HG03460 (cell line): ENCODE measurements at regions not wholly inside any gene's neighbourhood (a gene's known extent, or its start where the extent isn't known, plus 50 kb on each side); places are given as distances from the start of the nearest gene placed in this dataset.
"Not testable (repeated sequence)": the region's sequence is repeated elsewhere in the genome, so short reads cannot be mapped to it uniquely, and the experiment has no call there.

Source experiments
- ATAC-seq: cut with Tn5 transposase; IDR thresholded peaks from one replicate; pipeline ENCODE4 v1.9.1; 2021; ENCODE audit not compliant: unreplicated experiment

DNA sequence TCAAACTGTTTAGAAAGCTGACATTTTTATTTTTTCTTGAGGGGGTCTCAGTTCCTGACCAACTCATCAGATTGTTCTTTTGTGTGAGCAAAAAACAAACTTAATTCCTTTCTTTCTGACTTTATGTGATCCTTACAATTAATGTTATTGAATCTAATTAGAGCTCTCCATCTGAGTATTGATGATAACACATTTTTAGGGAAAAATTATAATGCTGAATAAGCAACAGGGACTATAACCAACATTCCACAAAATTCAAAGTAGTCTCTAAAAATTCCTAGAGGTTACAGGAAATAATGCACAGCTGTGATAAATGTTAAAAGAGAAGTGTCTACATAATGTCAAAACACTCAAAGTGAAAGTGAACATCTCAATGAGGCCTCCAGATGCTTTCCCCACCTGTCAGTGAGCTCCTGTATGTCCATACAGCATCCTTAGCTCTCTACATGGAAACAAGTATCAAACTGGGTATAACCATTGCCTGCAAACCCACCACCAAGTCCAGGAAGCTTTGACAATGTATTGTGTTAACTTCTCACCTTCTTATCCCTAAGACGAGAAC, 786.0 kb upstream of the SLC39A10 start:
- ATAC-seq, result no peak

GRCh38 chr2:194867328-194867727, 789.7 kb upstream of the SLC39A10 start:
- ATAC-seq, result no peak

- ATAC-seq, result no peak
These were observed 802.1 kb upstream of the SLC39A10 start for GRCh38 chr2:194854941-194855340.

DNA sequence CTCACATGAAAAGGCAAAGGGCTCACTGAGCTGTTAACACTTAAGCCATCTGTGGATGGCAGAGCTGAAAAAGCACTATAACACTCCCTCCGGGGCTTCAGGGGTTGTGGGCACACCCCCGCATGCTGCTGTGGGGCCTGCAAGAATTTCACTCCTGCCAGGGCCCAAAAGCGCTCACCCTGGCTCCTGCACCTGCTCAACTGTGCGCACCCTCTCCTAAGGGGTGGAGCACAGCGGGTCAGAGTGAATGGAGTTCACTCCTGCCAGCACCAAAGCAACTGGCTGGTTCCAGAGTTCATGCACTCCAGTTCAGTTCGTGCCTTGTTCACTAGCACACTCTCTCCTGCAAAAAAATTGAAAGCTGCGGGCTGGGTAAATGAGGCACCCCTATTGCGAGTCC, 814.2 kb upstream of the SLC39A10 start:
- no peak for ATAC-seq

DNA sequence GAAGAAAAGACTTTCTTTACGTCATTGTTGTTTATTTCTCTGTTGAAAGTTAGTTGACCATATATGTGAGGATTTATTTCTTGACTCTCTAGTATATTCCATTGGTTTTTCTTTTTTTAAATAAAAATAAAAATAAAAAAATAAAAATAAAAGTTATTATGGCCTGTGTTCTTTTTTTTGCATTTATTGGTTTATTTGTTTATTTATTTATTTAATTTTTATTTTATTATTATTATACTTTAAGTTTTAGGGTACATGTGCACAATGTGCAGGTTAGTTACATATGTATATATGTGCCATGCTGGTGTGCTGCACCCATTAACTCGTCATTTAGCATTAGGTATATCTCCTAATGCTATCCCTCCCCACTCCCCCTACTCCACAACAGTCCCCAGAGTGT, 822.7 kb upstream of the SLC39A10 start:
- ATAC-seq, result not testable (repeated sequence)

DNA sequence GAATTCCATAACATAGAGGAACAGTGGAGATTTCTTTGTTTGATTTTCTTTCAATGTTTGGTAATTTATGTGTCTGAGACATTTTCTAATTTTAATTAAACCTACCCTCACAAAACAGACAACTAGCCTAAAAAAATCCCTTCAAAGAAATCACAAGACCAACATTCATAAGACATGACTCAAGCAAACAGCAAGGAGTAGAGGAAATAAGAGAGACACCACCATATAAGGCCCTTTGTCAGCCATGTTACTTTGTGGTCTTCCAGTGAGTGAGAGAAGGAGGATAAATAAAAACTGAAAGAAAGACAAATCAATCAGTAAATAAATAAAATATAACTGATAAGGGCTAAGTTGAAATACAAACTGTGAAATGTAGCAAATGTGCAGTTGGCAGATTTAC, 830.8 kb upstream of the SLC39A10 start:
- ATAC-seq, result no peak

GRCh38 chr2:194824450-194824849, 832.6 kb upstream of the SLC39A10 start:
- ATAC-seq, result no peak

GRCh38 chr2:194822657-194823056, 834.4 kb upstream of the SLC39A10 start:
- ATAC-seq, result no peak

- ATAC-seq, result no peak
These were observed 834.9 kb upstream of the SLC39A10 start for GRCh38 chr2:194822097-194822496.

DNA sequence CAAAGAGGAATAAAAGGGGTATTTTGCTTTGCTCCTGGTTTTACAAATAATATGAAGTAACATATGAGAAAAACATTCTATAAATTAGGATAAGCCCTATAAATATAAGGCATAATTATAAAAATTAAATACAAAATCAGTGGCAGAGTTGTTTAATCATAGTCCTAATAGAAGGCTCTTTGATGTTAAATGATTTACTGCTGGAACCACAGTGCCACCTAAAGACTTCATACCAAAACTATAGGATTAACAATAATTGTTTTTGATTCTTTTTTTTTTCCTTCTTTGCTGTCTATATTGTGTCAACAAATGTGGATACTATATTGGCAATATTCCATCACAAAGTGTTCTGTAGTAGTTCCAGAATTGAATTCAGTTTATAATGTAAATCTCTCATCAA, 837.7 kb upstream of the SLC39A10 start:
- ATAC-seq, result no peak

GRCh38 chr2:194815475-194815874, 841.6 kb upstream of the SLC39A10 start:
- no peak for ATAC-seq

GRCh38 chr2:194802589-194802988, 854.4 kb upstream of the SLC39A10 start:
- no peak for ATAC-seq

DNA sequence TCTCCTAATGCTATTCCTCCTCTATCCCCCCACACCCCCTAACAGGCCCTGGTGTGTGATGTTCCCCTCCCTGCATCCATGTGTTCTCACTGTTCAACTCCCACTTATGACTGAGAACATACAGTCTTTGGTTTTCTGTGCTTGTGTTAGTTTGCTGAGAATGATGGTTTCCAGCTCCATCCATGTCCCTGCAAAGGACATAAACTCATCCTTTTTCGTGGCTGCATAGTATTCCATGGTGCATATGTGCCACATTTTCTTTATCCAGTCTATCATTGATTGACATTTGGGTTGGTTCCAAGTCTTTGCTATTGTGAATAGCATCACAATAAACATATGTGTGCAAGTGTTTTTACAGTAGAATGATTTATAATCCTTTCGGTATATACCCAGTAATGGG, 870.0 kb upstream of the SLC39A10 start:
- ATAC-seq, result not testable (repeated sequence)

DNA sequence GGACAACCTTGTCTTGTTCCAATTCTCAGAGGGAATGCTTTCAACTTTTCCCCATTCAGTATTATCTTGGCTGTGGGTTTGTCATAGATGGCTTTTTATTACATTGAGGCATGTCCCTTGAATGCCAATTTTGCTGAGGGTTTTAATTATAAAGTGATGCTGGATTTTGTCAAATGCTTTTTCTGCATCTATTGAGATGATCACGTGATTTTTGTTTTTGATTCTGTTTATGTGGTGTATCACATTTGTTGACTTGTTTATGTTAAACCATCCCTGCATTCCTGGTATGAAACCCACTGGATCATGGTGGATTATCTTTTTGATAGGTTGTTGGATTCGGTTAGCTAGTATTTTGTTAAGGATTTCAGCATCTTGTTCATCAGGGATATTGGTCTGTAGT, 885.6 kb upstream of the SLC39A10 start:
- ATAC-seq, result not testable (repeated sequence)

GRCh38 chr2:194769030-194769429, 888.0 kb upstream of the SLC39A10 start:
- no peak for ATAC-seq

DNA sequence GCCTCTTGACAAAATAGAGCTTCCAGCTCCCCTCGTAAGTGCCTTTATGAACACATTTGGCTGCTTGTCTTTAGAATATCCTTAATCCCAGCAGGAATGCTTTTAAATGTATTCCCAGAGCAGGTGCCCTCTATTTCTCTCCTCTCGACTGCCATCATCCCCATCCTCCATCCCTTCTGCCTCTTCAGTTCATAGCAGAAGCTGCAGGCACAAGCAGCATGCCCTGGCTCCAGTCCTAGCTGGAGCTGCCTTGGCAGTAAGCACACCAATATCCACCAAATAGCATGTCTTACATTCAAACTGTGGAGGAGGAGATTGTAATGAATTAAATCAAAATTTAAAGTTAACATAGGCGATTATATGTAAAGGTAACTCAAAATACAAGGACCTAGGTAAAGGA, 891.3 kb upstream of the SLC39A10 start:
- ATAC-seq, result no peak

DNA sequence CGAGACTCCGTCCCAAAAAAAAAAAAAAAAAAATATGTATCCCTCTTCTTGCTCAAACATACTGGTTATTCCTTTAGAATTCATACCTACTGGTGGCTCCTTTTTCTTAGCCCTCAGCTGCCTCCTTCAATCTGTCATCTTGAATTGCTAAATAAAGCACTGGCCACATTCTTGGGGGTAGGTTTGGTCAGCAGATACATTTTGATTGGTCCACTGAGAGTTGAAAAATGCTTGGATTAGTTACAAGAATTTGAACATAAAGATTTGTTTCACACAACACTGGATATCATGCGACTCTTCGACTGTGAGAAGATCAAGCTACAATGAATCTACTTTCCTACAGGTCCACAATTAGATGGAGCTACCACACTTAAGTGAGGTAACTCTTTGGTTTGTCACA, 906.1 kb upstream of the SLC39A10 start:
- no peak for ATAC-seq

DNA sequence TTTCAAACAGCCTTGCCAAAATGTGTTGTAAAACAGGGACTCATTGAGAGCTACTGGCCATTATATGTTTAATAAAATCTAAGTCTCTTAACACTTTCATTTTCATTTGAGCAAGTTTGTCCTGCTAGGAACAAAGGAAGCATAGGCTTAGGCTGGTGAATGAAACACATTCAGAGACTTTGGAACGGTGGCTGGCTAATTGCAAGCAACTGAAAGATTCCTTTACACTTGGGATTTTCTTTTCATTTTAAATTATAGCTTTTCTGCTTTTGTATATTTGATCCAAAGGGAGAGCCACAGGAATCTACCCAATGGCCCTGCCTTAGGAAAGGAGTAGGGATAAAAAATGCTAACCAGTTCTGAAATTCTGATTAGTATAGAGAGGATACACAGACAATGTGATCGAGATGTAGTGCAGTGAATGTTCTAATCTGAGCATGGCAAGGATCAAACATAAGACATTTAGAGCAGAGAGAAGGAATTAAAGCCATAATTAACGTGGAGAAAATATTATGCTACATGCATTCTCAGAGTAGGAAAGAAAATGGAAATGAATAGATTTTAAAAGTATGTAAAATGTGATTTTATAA, 911.4 kb upstream of the SLC39A10 start:
- no peak for ATAC-seq

DNA sequence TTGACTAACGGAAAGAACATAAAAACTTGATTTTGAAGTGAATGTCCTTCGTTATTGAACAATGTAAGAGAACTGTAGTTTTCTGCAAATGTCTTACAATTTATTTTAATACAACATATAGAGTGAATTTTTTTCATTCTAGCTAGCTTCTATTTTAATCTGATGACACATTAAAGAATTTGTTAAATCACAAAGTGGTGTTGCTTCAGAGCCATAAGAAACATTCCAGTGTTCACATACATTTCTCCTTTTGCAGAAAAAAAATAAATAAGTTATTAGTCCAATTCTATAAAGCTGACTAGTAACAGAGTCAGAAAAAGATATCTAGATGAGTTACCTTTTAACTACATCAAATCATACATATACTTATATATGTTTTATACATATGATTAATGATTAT, 914.3 kb upstream of the SLC39A10 start:
- no peak for ATAC-seq

DNA sequence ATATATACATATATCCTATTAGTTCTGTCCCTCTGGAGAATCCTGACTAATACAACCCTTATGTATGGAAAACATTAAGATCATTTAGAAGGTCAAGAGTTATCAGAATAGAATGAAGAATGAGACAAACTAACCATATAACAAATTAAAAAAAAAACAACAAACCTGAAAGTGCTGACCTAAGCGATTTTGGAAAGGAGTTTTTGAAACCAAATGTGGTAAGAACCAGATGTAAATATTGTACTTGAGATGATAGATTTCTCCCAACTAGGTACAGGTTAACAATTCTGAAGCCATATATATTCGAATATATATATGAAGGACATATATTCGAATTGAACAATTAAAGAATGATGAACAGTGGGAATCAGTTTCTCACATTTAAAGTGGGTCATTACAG, 917.8 kb upstream of the SLC39A10 start:
- ATAC-seq, result no peak

DNA sequence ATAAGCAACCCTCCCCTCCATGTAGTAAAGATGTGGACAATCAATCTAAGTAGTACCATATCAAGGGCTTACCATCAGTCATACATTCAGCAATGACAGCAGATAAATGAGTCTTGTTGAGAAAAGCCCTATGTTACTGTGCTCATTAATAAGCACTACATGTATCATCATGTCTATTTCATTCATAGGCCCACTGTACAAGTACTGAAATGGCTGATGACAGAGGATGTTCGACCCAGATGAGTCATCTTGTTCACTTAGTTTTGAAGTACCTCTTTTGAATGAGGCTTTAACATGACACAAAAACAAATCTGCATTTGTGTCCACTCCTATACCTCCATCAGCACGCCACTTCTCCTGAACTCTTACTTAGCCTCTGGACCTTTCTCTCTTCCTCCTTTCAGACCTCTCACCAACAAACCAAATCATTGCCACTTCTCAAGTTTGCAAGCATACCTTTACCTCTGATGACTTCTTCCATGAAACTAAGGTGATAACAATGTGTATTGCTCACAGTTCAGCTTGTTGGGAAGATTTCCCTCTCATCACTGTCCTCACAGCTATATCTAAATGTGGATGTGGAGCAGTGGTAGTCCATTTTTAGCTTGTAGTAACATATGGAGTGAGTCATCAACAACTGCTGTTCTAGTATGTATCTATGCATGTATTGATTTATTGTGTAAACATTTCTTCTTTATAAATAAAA, 921.0 kb upstream of the SLC39A10 start:
- ATAC-seq, result no peak

- no peak for ATAC-seq
These were observed 926.8 kb upstream of the SLC39A10 start for GRCh38 chr2:194730266-194730665.

DNA sequence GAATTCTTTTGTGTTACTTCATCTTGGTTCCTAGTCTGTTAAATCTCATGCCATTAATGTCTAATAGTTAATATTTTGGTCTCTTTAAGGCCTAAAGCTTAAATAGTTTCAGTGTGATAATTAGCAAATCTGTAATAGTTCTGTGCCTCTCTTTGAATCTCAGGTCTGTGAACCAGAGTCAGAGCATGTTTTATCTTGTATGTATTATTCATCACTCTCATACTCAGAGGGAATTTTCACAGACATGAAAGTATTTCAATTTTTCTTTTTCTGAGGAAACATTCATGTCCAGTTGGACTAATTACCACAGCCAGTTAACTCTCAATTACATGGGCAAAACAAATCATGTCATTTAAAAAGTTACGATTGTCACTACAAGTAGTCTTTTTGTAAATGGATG, 931.9 kb upstream of the SLC39A10 start:
- ATAC-seq, result no peak
